ENCODE measurements at regions not wholly inside any gene's neighbourhood (a gene's known extent, or its start where the extent isn't known, plus 50 kb on each side); places are given as distances from the start of the nearest gene placed in this dataset.

- H3K27me3 ChIP-seq (ENCODE audit: control insufficient read depth, insufficient read depth, low read length, poor library complexity, severe bottlenecking) = no peaks in the 10 kb centered on the region
- no peak overlapping the region for H3K27ac ChIP-seq (ENCODE audit: insufficient read depth, low read depth, low read length, poor library complexity, severe bottlenecking)
- 94 to 97% methylated on average over 13 of the region's 13 CpGs for WGBS, 2 experiments
- no peaks in the 10 kb centered on the region for H3K4me1 ChIP-seq (ENCODE audit: control insufficient read depth, insufficient read depth, low read length)
- no peaks in the 10 kb centered on the region for H3K9me3 ChIP-seq (ENCODE audit: control insufficient read depth, low read length)
- no peak overlapping the region for H3K4me3 ChIP-seq (ENCODE audit: insufficient read depth, low read depth, low read length)
- H3K36me3 ChIP-seq (ENCODE audit: control insufficient read depth, insufficient read depth, low read length) = no peaks in the 10 kb centered on the region
Measured at GRCh38 chr5:168214886-168215285, 76.6 kb upstream of the WWC1 start.

GRCh38 chr5:168215646-168216045 lies 75.8 kb upstream of the WWC1 start:
- H3K27me3 ChIP-seq (ENCODE audit: control insufficient read depth, insufficient read depth, low read length, poor library complexity, severe bottlenecking) = no peaks in the 10 kb centered on the region
- no peak overlapping the region for H3K27ac ChIP-seq (ENCODE audit: insufficient read depth, low read depth, low read length, poor library complexity, severe bottlenecking)
- H3K4me3 ChIP-seq (ENCODE audit: insufficient read depth, low read depth, low read length) = no peak overlapping the region
- WGBS, 2 experiments = 60 to 65% methylated on average over 5 of the region's 7 CpGs
- H3K36me3 ChIP-seq (ENCODE audit: control insufficient read depth, insufficient read depth, low read length) = no peaks in the 10 kb centered on the region
- H3K4me1 ChIP-seq (ENCODE audit: control insufficient read depth, insufficient read depth, low read length) = no peaks in the 10 kb centered on the region
- no peaks in the 10 kb centered on the region for H3K9me3 ChIP-seq (ENCODE audit: control insufficient read depth, low read length)

- H3K36me3 ChIP-seq (ENCODE audit: control insufficient read depth, insufficient read depth, low read length) = no peaks in the 10 kb centered on the region
- no peaks in the 10 kb centered on the region for H3K4me1 ChIP-seq (ENCODE audit: control insufficient read depth, insufficient read depth, low read length)
- WGBS, 2 experiments = 85 to 89% methylated on average over 2 of the region's 2 CpGs
- no peak overlapping the region for H3K4me3 ChIP-seq (ENCODE audit: insufficient read depth, low read depth, low read length)
- no peaks in the 10 kb centered on the region for H3K27me3 ChIP-seq (ENCODE audit: control insufficient read depth, insufficient read depth, low read length, poor library complexity, severe bottlenecking)
- H3K27ac ChIP-seq (ENCODE audit: insufficient read depth, low read depth, low read length, poor library complexity, severe bottlenecking) = no peak overlapping the region
- no peaks in the 10 kb centered on the region for H3K9me3 ChIP-seq (ENCODE audit: control insufficient read depth, low read length)
Measured at GRCh38 chr5:168216989-168217388, 74.5 kb upstream of the WWC1 start.

- WGBS, 2 experiments = 93 to 98% methylated on average over 7 of the region's 7 CpGs
Measured at GRCh38 chr5:168217497-168217896, 73.9 kb upstream of the WWC1 start.

GRCh38 chr5:168218746-168219145 lies 72.7 kb upstream of the WWC1 start:
- no peaks in the 10 kb centered on the region for H3K9me3 ChIP-seq (ENCODE audit: control insufficient read depth, low read length)
- no peak overlapping the region for H3K4me3 ChIP-seq (ENCODE audit: insufficient read depth, low read depth, low read length)
- WGBS, 2 experiments = 88 to 92% methylated on average over 9 of the region's 9 CpGs
- H3K27me3 ChIP-seq (ENCODE audit: control insufficient read depth, insufficient read depth, low read length, poor library complexity, severe bottlenecking) = no peaks in the 10 kb centered on the region
- H3K27ac ChIP-seq (ENCODE audit: insufficient read depth, low read depth, low read length, poor library complexity, severe bottlenecking) = no peak overlapping the region
- no peaks in the 10 kb centered on the region for H3K36me3 ChIP-seq (ENCODE audit: control insufficient read depth, insufficient read depth, low read length)
- H3K4me1 ChIP-seq (ENCODE audit: control insufficient read depth, insufficient read depth, low read length) = no peaks in the 10 kb centered on the region

More at GRCh38 chr5:168217497-168217896, 73.9 kb upstream of the WWC1 start:
- no peak overlapping the region for H3K27ac ChIP-seq (ENCODE audit: insufficient read depth, low read depth, low read length, poor library complexity, severe bottlenecking)
- H3K4me3 ChIP-seq (ENCODE audit: insufficient read depth, low read depth, low read length) = no peak overlapping the region
- H3K4me1 ChIP-seq (ENCODE audit: control insufficient read depth, insufficient read depth, low read length) = no peaks in the 10 kb centered on the region
- H3K27me3 ChIP-seq (ENCODE audit: control insufficient read depth, insufficient read depth, low read length, poor library complexity, severe bottlenecking) = no peaks in the 10 kb centered on the region
- H3K36me3 ChIP-seq (ENCODE audit: control insufficient read depth, insufficient read depth, low read length) = no peaks in the 10 kb centered on the region
- no peaks in the 10 kb centered on the region for H3K9me3 ChIP-seq (ENCODE audit: control insufficient read depth, low read length)

- Histone ChIP-seq H3K27ac (ENCODE audit: insufficient read depth, low read depth, low read length, poor library complexity, severe bottlenecking) (no peak overlapping the region), H3K4me1 (ENCODE audit: control insufficient read depth, insufficient read depth, low read length) (peaks cover 6% of the 10 kb centered on the region), H3K27me3 (ENCODE audit: control insufficient read depth, insufficient read depth, low read length, poor library complexity, severe bottlenecking) (no peaks in the 10 kb centered on the region), H3K9me3 (ENCODE audit: control insufficient read depth, low read length) (no peaks in the 10 kb centered on the region), H3K36me3 (ENCODE audit: control insufficient read depth, insufficient read depth, low read length) (no peaks in the 10 kb centered on the region), H3K4me3 (ENCODE audit: insufficient read depth, low read depth, low read length) (no peak overlapping the region)
- 42 to 47% methylated on average over 7 of the region's 8 CpGs for WGBS, 2 experiments
Measured at GRCh38 chr5:168219515-168220410, 71.7 kb upstream of the WWC1 start.

GRCh38 chr5:168224085-168224484 lies 67.4 kb upstream of the WWC1 start:
- no peaks in the 10 kb centered on the region for H3K36me3 ChIP-seq (ENCODE audit: control insufficient read depth, insufficient read depth, low read length)
- 87 to 90% methylated on average over 5 of the region's 5 CpGs for WGBS, 2 experiments

GRCh38 chr5:168226012-168226411 lies 65.4 kb upstream of the WWC1 start:
- no peaks in the 10 kb centered on the region for H3K36me3 ChIP-seq (ENCODE audit: control insufficient read depth, insufficient read depth, low read length)
- H3K9me3 ChIP-seq (ENCODE audit: control insufficient read depth, low read length) = no peaks in the 10 kb centered on the region
- H3K4me3 ChIP-seq (ENCODE audit: insufficient read depth, low read depth, low read length) = no peak overlapping the region
- 94 to 96% methylated on average over 10 of the region's 10 CpGs for WGBS, 2 experiments
- H3K27me3 ChIP-seq (ENCODE audit: control insufficient read depth, insufficient read depth, low read length, poor library complexity, severe bottlenecking) = no peaks in the 10 kb centered on the region
- H3K4me1 ChIP-seq (ENCODE audit: control insufficient read depth, insufficient read depth, low read length) = peaks cover 7% of the 10 kb centered on the region
- no peak overlapping the region for H3K27ac ChIP-seq (ENCODE audit: insufficient read depth, low read depth, low read length, poor library complexity, severe bottlenecking)

More at GRCh38 chr5:168224085-168224484, 67.4 kb upstream of the WWC1 start:
- Histone ChIP-seq H3K9me3 (ENCODE audit: control insufficient read depth, low read length) (no peaks in the 10 kb centered on the region), H3K27ac (ENCODE audit: insufficient read depth, low read depth, low read length, poor library complexity, severe bottlenecking) (no peak overlapping the region), H3K4me3 (ENCODE audit: insufficient read depth, low read depth, low read length) (no peak overlapping the region), H3K27me3 (ENCODE audit: control insufficient read depth, insufficient read depth, low read length, poor library complexity, severe bottlenecking) (no peaks in the 10 kb centered on the region), H3K4me1 (ENCODE audit: control insufficient read depth, insufficient read depth, low read length) (peaks cover 7% of the 10 kb centered on the region)

GRCh38 chr5:168227001-168227400 lies 64.4 kb upstream of the WWC1 start:
- 93 to 97% methylated on average over 8 of the region's 8 CpGs for WGBS, 2 experiments
- Histone ChIP-seq H3K36me3 (ENCODE audit: control insufficient read depth, insufficient read depth, low read length) (no peaks in the 10 kb centered on the region), H3K27ac (ENCODE audit: insufficient read depth, low read depth, low read length, poor library complexity, severe bottlenecking) (no peak overlapping the region), H3K9me3 (ENCODE audit: control insufficient read depth, low read length) (no peaks in the 10 kb centered on the region), H3K4me3 (ENCODE audit: insufficient read depth, low read depth, low read length) (no peak overlapping the region), H3K4me1 (ENCODE audit: control insufficient read depth, insufficient read depth, low read length) (peaks cover 7% of the 10 kb centered on the region), H3K27me3 (ENCODE audit: control insufficient read depth, insufficient read depth, low read length, poor library complexity, severe bottlenecking) (no peaks in the 10 kb centered on the region)

GRCh38 chr5:168227973-168228615 lies 63.4 kb upstream of the WWC1 start:
- no peaks in the 10 kb centered on the region for H3K27me3 ChIP-seq (ENCODE audit: control insufficient read depth, insufficient read depth, low read length, poor library complexity, severe bottlenecking)
- 92 to 94% methylated on average over 9 of the region's 9 CpGs for WGBS, 2 experiments
- no peak overlapping the region for H3K4me3 ChIP-seq (ENCODE audit: insufficient read depth, low read depth, low read length)
- no peaks in the 10 kb centered on the region for H3K9me3 ChIP-seq (ENCODE audit: control insufficient read depth, low read length)
- H3K4me1 ChIP-seq (ENCODE audit: control insufficient read depth, insufficient read depth, low read length) = peaks cover 7% of the 10 kb centered on the region
- no peaks in the 10 kb centered on the region for H3K36me3 ChIP-seq (ENCODE audit: control insufficient read depth, insufficient read depth, low read length)
- H3K27ac ChIP-seq (ENCODE audit: insufficient read depth, low read depth, low read length, poor library complexity, severe bottlenecking) = no peak overlapping the region

Measured in ectodermal cell (in vitro differentiated cells).